SK-N-SH treated with all-trans-retinoic acid at 6 μM for 48 hours (cell line): ENCODE measurements at regions not wholly inside any gene's neighbourhood (a gene's known extent, or its start where the extent isn't known, plus 50 kb on each side); places are given as distances from the start of the nearest gene placed in this dataset.

Experiments used
- ARNTL ChIP-seq: fragments of 450-650 bp; formaldehyde crosslinking; IDR thresholded peaks from 2 replicates; pipeline ENCODE4 v1.5.0; 2020; ENCODE audit warnings: low read depth, mild to moderate bottlenecking, moderate library complexity, borderline replicate concordance
- GLIS3 ChIP-seq: fragments of 250-450 bp; sonication (Bioruptor Pico); IDR thresholded peaks from 2 replicates; pipeline ENCODE4 v1.5.0; 2020; ENCODE audit warnings: mild to moderate bottlenecking, moderate library complexity
- ISL1 ChIP-seq: fragments of 250-450 bp; sonication (Bioruptor Pico); IDR thresholded peaks from 2 replicates; pipeline ENCODE4 v2.1.2; 2022; ENCODE audit warnings: mild to moderate bottlenecking, moderate library complexity
- RARB ChIP-seq: fragments of 250-450 bp; sonication (Bioruptor Pico); IDR thresholded peaks from 2 replicates; pipeline ENCODE4 v1.8.0; 2021; ENCODE audit warnings: mild to moderate bottlenecking, moderate library complexity

- TF ChIP-seq RARB (CRISPR knock-in tag) (no peak), ISL1 (CRISPR knock-in tag) (no peak), ARNTL (CRISPR knock-in tag) (no peak), GLIS3 (CRISPR knock-in tag) (no peak)
These were observed 90.7 kb upstream of the CTDP1 start for GRCh38 chr18:79588636-79589481.
